Nephron (organoid): ENCODE measurements at regions not wholly inside any gene's neighbourhood (a gene's known extent, or its start where the extent isn't known, plus 50 kb on each side); places are given as distances from the start of the nearest gene placed in this dataset.

Experiments used
- H3K27ac Mint-ChIP-seq, 3 experiments: 2 replicates each; pipeline ENCODE4 v1.8.0; 2020; ENCODE audit warnings: mixed read lengths in 3 of 3, mild to moderate bottlenecking in 2 of 3, moderate library complexity in 1 of 3
- H3K27me3 Mint-ChIP-seq: 2 replicates; pipeline ENCODE4 v1.8.0; 2021; ENCODE audit warnings: low read depth, mild to moderate bottlenecking, moderate library complexity, mixed read lengths
- H3K36me3 Mint-ChIP-seq: 2 replicates; pipeline ENCODE4 v1.8.0; 2020; ENCODE audit warnings: low read depth, mixed read lengths
- H3K4me1 Mint-ChIP-seq: 2 replicates; pipeline ENCODE4 v1.8.0; 2020; ENCODE audit warnings: mixed read lengths
- H3K4me3 Mint-ChIP-seq, 3 experiments: 2 replicates each; pipeline ENCODE4 v1.8.0; 2020; ENCODE audit warnings: mild to moderate bottlenecking in 3 of 3, mixed read lengths in 3 of 3, moderate library complexity in 2 of 3
- H3K9me3 Mint-ChIP-seq: 2 replicates; pipeline ENCODE4 v1.8.0; 2020; ENCODE audit warnings: mixed read lengths
- TF ChIP-seq, protein P1 (sequence below), 3 experiments: fragments of 200-600 bp; sonication (generic); IDR thresholded peaks; one replicate each; pipeline ENCODE4 v1.5.0; 2021; ENCODE audit warnings: antibody characterized with exemption in 3 of 3; ENCODE audit not compliant: unreplicated experiment in 3 of 3

DNA sequence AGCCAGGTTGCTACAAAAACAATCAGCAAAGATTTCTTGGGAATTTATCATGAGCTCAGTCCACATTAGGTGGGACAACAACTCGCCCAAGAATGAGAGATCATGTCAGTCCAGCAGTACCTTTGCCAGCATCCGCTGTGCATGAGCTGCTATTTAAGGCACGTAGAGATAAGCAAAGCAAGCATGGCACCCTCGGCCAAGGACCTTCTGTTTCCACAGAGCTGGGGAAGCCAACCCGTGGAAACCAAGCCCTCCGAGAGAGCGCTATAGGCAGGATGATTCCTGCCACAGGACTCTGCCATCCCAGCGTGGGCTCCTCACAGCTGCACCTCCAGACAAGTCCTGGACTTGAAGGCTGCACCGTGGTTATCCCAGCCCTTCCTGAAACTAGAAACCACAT, 189.5 kb upstream of the PPP1R26 start:
- Mint-ChIP-seq H3K36me3 (no peaks in the 10 kb centered on the region), H3K4me3 (no peak overlapping the region), H3K4me1 (peaks cover 6% of the 10 kb centered on the region), H3K27ac (no peak overlapping the region), H3K9me3 (no peaks in the 10 kb centered on the region), H3K27me3 (peaks cover 24% of the 10 kb centered on the region)
- TF ChIP-seq, protein P1, sequence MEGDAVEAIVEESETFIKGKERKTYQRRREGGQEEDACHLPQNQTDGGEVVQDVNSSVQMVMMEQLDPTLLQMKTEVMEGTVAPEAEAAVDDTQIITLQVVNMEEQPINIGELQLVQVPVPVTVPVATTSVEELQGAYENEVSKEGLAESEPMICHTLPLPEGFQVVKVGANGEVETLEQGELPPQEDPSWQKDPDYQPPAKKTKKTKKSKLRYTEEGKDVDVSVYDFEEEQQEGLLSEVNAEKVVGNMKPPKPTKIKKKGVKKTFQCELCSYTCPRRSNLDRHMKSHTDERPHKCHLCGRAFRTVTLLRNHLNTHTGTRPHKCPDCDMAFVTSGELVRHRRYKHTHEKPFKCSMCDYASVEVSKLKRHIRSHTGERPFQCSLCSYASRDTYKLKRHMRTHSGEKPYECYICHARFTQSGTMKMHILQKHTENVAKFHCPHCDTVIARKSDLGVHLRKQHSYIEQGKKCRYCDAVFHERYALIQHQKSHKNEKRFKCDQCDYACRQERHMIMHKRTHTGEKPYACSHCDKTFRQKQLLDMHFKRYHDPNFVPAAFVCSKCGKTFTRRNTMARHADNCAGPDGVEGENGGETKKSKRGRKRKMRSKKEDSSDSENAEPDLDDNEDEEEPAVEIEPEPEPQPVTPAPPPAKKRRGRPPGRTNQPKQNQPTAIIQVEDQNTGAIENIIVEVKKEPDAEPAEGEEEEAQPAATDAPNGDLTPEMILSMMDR (IDR thresholded peaks at IDR 0.05; ENCODE audit: unreplicated experiment in 3 of 3): no peak

GRCh38 chr9:135290566-135290965, 189.0 kb upstream of the PPP1R26 start:
- Mint-ChIP-seq H3K27ac (no peak overlapping the region), H3K36me3 (no peaks in the 10 kb centered on the region)
- TF ChIP-seq, protein P1 (IDR thresholded peaks at IDR 0.05; ENCODE audit: unreplicated experiment in 3 of 3): no peak

DNA sequence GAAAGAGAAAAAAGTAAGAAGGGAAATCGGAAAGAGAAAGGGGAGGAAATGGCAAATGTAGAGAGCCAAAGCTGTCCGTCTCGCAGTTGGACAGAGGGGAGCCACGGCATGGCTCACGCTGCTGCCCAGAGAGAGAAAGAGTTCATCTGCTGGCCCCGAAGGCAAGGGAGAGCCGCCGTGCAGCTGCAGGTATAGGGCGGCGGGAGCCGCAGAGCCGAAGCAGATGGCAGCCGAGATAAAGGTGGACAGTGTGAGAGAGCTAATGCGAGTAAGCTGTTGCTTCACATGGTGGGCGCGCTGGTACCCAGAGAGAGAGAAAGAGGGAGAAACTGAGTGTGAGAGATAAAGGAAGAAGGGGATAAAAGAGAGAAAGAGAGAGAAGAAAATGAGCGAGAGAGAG, 188.4 kb upstream of the PPP1R26 start:
- peaks cover 26% of the 10 kb centered on the region for H3K27me3 Mint-ChIP-seq
- H3K4me3 Mint-ChIP-seq: no peak overlapping the region
- no peak overlapping the region for H3K27ac Mint-ChIP-seq
- TF ChIP-seq, protein P1 (IDR thresholded peaks at IDR 0.05; ENCODE audit: unreplicated experiment in 3 of 3): no peak
- no peaks in the 10 kb centered on the region for H3K36me3 Mint-ChIP-seq
- peaks cover 7% of the 10 kb centered on the region for H3K4me1 Mint-ChIP-seq
- H3K9me3 Mint-ChIP-seq: no peaks in the 10 kb centered on the region

More at GRCh38 chr9:135290566-135290965, 189.0 kb upstream of the PPP1R26 start:
- Mint-ChIP-seq H3K9me3 (no peaks in the 10 kb centered on the region), H3K27me3 (peaks cover 26% of the 10 kb centered on the region), H3K4me3 (no peak overlapping the region), H3K4me1 (peaks cover 6% of the 10 kb centered on the region)

DNA sequence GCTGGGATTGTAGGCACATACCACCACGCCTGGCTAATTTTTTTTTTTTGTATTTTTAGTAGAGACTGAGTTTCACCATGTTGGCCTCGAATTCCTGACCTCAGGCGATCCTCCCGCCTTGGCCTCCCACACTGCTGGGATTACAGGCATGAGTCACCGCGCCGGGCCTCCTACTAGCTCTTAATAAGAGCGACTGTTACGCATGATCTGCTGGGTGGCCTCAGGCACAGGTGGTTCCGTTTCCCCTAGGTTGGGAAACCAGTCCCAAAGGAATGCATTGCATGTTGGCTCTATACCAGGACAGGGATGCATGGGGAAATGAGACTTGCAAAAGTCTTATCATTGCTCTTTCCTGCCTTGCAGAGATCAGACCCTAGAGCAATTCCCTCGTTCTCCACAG, 184.7 kb upstream of the PPP1R26 start:
- TF ChIP-seq, protein P1 (IDR thresholded peaks at IDR 0.05; ENCODE audit: unreplicated experiment in 3 of 3): no peak
- Mint-ChIP-seq H3K9me3 (no peaks in the 10 kb centered on the region), H3K36me3 (no peaks in the 10 kb centered on the region), H3K4me1 (peaks cover 12% of the 10 kb centered on the region), H3K27ac (no peak overlapping the region), H3K27me3 (peaks cover 34% of the 10 kb centered on the region), H3K4me3 (no peak overlapping the region)

DNA sequence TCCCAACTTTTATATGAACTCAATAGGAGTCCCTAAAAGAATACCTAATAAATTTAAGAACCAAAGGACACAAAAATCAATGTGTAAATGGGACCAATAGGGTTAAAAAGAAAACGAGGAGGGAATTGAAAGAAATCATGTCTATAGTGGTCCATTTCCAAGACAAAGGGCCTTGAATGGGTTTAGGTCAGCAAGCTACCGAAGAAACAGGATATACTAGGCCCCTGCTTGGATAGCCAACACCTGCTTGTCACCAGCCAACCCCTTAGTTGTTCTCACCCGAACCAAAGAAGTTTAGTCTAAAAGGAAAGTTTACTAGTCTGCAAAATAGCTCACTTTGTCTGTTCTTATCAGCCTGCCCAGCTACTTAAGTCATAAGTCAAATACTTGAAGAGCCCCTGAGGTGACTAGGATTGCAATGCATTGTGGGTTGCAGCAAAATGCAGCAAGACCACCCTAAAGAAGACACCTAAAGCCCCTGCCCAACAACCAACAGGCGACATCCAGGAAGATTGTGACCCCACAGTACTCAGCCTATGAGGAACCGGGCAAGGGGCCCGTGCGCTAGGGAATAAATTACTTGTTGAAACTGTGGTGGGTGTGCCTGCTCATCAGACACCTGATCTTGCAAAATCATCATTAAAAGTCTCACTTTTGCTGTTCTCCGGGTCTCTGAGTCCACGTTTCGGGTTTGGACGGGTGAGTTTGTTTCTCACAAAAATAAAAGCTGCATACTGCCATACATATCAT, 183.9 kb upstream of the PPP1R26 start:
- TF ChIP-seq, protein P1 (IDR thresholded peaks at IDR 0.05; ENCODE audit: unreplicated experiment in 3 of 3): no peak
- Mint-ChIP-seq H3K27ac (no peak overlapping the region), H3K27me3 (peaks cover 34% of the 10 kb centered on the region), H3K4me1 (peaks cover 12% of the 10 kb centered on the region), H3K9me3 (no peaks in the 10 kb centered on the region), H3K4me3 (no peak overlapping the region), H3K36me3 (no peaks in the 10 kb centered on the region)
